Neural cell (in vitro differentiated cells): ENCODE measurements at regions not wholly inside any gene's neighbourhood (a gene's known extent, or its start where the extent isn't known, plus 50 kb on each side); places are given as distances from the start of the nearest gene placed in this dataset.

Experiments
- H2AFZ ChIP-seq: fragments of 200-600, 300-800 bp; sonication (generic), shearing (Covaris generic); 2 replicates; pipeline ENCODE4 v1.6.0; 2014; ENCODE audit warnings: low read depth, mild to moderate bottlenecking, antibody characterized with exemption, low read length, moderate library complexity
- H3F3A ChIP-seq: fragments of 200-600 bp; shearing (Covaris generic); 2 replicates; pipeline ENCODE4 v1.6.1; 2016; ENCODE audit warnings: mild to moderate bottlenecking, moderate library complexity, mixed read lengths, antibody characterized with exemption, low read length; ENCODE audit not compliant: insufficient read depth, poor library complexity, severe bottlenecking
- H3K27ac ChIP-seq: fragments of 200-600, 300-800 bp; sonication (generic), shearing (Covaris generic); 2 replicates; pipeline ENCODE4 v1.5.1; 2014; ENCODE audit warnings: mild to moderate bottlenecking, low read length, moderate library complexity
- H3K27me3 ChIP-seq: fragments of 300-800, 200-600 bp; sonication (generic), shearing (Covaris generic); 2 replicates; pipeline ENCODE4 v1.6.0; 2014; ENCODE audit warnings: mild to moderate bottlenecking, low read depth, low read length, moderate library complexity; ENCODE audit not compliant: insufficient read depth
- H3K36me3 ChIP-seq: fragments of 300-800, 200-600 bp; sonication (generic), shearing (Covaris generic); 2 replicates; pipeline ENCODE4 v1.5.1; 2014; ENCODE audit warnings: mild to moderate bottlenecking, antibody characterized with exemption, low read length, moderate library complexity; ENCODE audit not compliant: insufficient read depth
- H3K4me2 ChIP-seq: fragments of 300-800, 200-600 bp; sonication (generic), shearing (Covaris generic); 2 replicates; pipeline ENCODE4 v1.6.0; 2014; ENCODE audit warnings: mild to moderate bottlenecking, low read length
- H3K4me3 ChIP-seq: fragments of 300-800, 200-600 bp; sonication (generic), shearing (Covaris generic); 2 replicates; pipeline ENCODE4 v1.5.1; 2014; ENCODE audit warnings: mild to moderate bottlenecking, low read length, moderate library complexity
- H3K79me2 ChIP-seq: fragments of 200-600 bp; shearing (Covaris generic); replicated peaks from 2 replicates; pipeline ENCODE4 v1.6.0; 2014; ENCODE audit warnings: mild to moderate bottlenecking, low read length, moderate library complexity; ENCODE audit not compliant: insufficient read depth
- H3K9ac ChIP-seq: fragments of 300-800, 200-600 bp; sonication (generic), shearing (Covaris generic); 2 replicates; pipeline ENCODE4 v1.6.1; 2016; ENCODE audit warnings: mild to moderate bottlenecking, low read length, mixed read lengths
- H3K9me2 ChIP-seq: fragments of 200-600 bp; shearing (Covaris generic); 2 replicates; pipeline ENCODE4 v1.6.1; 2016; ENCODE audit warnings: mild to moderate bottlenecking, low read length, mixed read lengths; ENCODE audit not compliant: insufficient read depth
- H3K9me3 ChIP-seq: fragments of 200-600, 300-800 bp; sonication (generic), shearing (Covaris generic); 2 replicates; pipeline ENCODE4 v1.6.1; 2016; ENCODE audit warnings: mild to moderate bottlenecking, mixed run types, low read length, moderate library complexity, mixed read lengths
- H4K20me1 ChIP-seq: fragments of 200-600 bp; shearing (Covaris generic); 2 replicates; pipeline ENCODE4 v1.6.1; 2016; ENCODE audit warnings: mild to moderate bottlenecking, mixed run types; ENCODE audit not compliant: insufficient read depth
- CTCF ChIP-seq: fragments of 450-650 bp; IDR thresholded peaks from 2 replicates; pipeline ENCODE4 v1.5.1; 2014; ENCODE audit warnings: antibody characterized with exemption, mild to moderate bottlenecking, moderate library complexity; ENCODE audit not compliant: poor library complexity, severe bottlenecking
- EP300 ChIP-seq: fragments of 450-650 bp; conservative IDR thresholded peaks from 2 replicates; pipeline ENCODE4 v1.6.1; 2014; ENCODE audit warnings: antibody characterized with exemption, mild to moderate bottlenecking, moderate library complexity; ENCODE audit not compliant: poor library complexity, severe bottlenecking
- EZH2 ChIP-seq: fragments of 200-600, 300-800 bp; shearing (Covaris generic), sonication (generic); IDR thresholded peaks from 2 replicates; pipeline ENCODE4 v1.6.1; 2014; ENCODE audit warnings: antibody characterized with exemption, low read length, borderline replicate concordance, mild to moderate bottlenecking; ENCODE audit not compliant: insufficient read depth, poor library complexity, severe bottlenecking
- MXI1 ChIP-seq: fragments of 450-650 bp; conservative IDR thresholded peaks from 2 replicates; pipeline ENCODE4 v1.6.1; 2014; ENCODE audit warnings: antibody characterized with exemption, mild to moderate bottlenecking; ENCODE audit not compliant: poor library complexity, severe bottlenecking
- POLR2AphosphoS5 ChIP-seq: IDR thresholded peaks from 2 replicates; pipeline ENCODE4 v1.6.1; 2012
- RAD21 ChIP-seq: fragments of 450-650 bp; conservative IDR thresholded peaks from 2 replicates; pipeline ENCODE4 v1.6.1; 2014; ENCODE audit warnings: antibody characterized with exemption, mild to moderate bottlenecking, moderate library complexity
- SMC3 ChIP-seq: fragments of 450-650 bp; conservative IDR thresholded peaks from 2 replicates; pipeline ENCODE4 v1.6.1; 2014; ENCODE audit warnings: antibody characterized with exemption, mild to moderate bottlenecking, moderate library complexity; ENCODE audit not compliant: poor library complexity
- TAF1 ChIP-seq: IDR thresholded peaks from 2 replicates; pipeline ENCODE4 v1.6.1; 2012; ENCODE audit warnings: low read depth
- TF ChIP-seq, protein P1 (sequence below): IDR thresholded peaks from 2 replicates; pipeline ENCODE4 v1.6.1; 2012; ENCODE audit warnings: borderline replicate concordance

GRCh38 chr11:109762546-109762945, 330.6 kb upstream of the ZC3H12C start:
- H3K27ac ChIP-seq, result no peak overlapping the region
- no peak overlapping the region for H3K9ac ChIP-seq
- no peaks in the 10 kb centered on the region for H3K9me3 ChIP-seq
- H3K9me2 ChIP-seq, result no peaks in the 10 kb centered on the region
- no peak overlapping the region for H3K4me3 ChIP-seq
- H4K20me1 ChIP-seq, result no peaks in the 10 kb centered on the region
- no peak overlapping the region for H3K4me2 ChIP-seq
- H3K27me3 ChIP-seq, result no peaks in the 10 kb centered on the region
- no peaks in the 10 kb centered on the region for H3K79me2 ChIP-seq
- TF ChIP-seq, protein P1, sequence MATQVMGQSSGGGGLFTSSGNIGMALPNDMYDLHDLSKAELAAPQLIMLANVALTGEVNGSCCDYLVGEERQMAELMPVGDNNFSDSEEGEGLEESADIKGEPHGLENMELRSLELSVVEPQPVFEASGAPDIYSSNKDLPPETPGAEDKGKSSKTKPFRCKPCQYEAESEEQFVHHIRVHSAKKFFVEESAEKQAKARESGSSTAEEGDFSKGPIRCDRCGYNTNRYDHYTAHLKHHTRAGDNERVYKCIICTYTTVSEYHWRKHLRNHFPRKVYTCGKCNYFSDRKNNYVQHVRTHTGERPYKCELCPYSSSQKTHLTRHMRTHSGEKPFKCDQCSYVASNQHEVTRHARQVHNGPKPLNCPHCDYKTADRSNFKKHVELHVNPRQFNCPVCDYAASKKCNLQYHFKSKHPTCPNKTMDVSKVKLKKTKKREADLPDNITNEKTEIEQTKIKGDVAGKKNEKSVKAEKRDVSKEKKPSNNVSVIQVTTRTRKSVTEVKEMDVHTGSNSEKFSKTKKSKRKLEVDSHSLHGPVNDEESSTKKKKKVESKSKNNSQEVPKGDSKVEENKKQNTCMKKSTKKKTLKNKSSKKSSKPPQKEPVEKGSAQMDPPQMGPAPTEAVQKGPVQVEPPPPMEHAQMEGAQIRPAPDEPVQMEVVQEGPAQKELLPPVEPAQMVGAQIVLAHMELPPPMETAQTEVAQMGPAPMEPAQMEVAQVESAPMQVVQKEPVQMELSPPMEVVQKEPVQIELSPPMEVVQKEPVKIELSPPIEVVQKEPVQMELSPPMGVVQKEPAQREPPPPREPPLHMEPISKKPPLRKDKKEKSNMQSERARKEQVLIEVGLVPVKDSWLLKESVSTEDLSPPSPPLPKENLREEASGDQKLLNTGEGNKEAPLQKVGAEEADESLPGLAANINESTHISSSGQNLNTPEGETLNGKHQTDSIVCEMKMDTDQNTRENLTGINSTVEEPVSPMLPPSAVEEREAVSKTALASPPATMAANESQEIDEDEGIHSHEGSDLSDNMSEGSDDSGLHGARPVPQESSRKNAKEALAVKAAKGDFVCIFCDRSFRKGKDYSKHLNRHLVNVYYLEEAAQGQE, result no peak
- TF ChIP-seq SMC3 (no peak), MXI1 (no peak), CTCF (no peak), POLR2AphosphoS5 (no peak)
- H3K36me3 ChIP-seq, result no peaks in the 10 kb centered on the region
- H3F3A ChIP-seq, result no peaks in the 10 kb centered on the region
- no peak overlapping the region for H2AFZ ChIP-seq

- Histone ChIP-seq H3K4me2 (no peak overlapping the region), H3F3A (no peaks in the 10 kb centered on the region)
- no peak for TF ChIP-seq SMC3
- TF ChIP-seq POLR2AphosphoS5, result no peak
- no peak for TF ChIP-seq RAD21
Measured at GRCh38 chr11:109765709-109766311, 327.4 kb upstream of the ZC3H12C start.

GRCh38 chr11:109769858-109770257, 323.3 kb upstream of the ZC3H12C start:
- Histone ChIP-seq H3K36me3 (no peaks in the 10 kb centered on the region), H3K4me2 (no peak overlapping the region), H3K9me3 (no peaks in the 10 kb centered on the region), H4K20me1 (no peaks in the 10 kb centered on the region), H3F3A (no peaks in the 10 kb centered on the region), H3K9me2 (no peaks in the 10 kb centered on the region), H3K27ac (no peak overlapping the region), H3K79me2 (no peaks in the 10 kb centered on the region), H3K4me3 (no peak overlapping the region), H2AFZ (peak overlapping the region; percentile 78), H3K27me3 (no peaks in the 10 kb centered on the region), H3K9ac (peak overlapping the region; percentile 34)
- TF ChIP-seq EP300, result no peak
- TF ChIP-seq POLR2AphosphoS5, result no peak
- no peak for TF ChIP-seq SMC3
- no peak for TF ChIP-seq MXI1
- TF ChIP-seq, protein P1, result no peak
- no peak for TF ChIP-seq EZH2
- no peak for TF ChIP-seq TAF1
- TF ChIP-seq RAD21, result no peak
- no peak for TF ChIP-seq CTCF

More at GRCh38 chr11:109765709-109766311, 327.4 kb upstream of the ZC3H12C start:
- no peak overlapping the region for H3K4me3 ChIP-seq
- no peaks in the 10 kb centered on the region for H3K79me2 ChIP-seq
- H2AFZ ChIP-seq, result no peak overlapping the region
- no peaks in the 10 kb centered on the region for H4K20me1 ChIP-seq
- no peaks in the 10 kb centered on the region for H3K27me3 ChIP-seq
- no peaks in the 10 kb centered on the region for H3K9me2 ChIP-seq
- H3K36me3 ChIP-seq, result no peaks in the 10 kb centered on the region
- no peaks in the 10 kb centered on the region for H3K9me3 ChIP-seq
- no peak overlapping the region for H3K9ac ChIP-seq
- H3K27ac ChIP-seq, result no peak overlapping the region
